CD14-positive monocyte (primary cell): ENCODE measurements at regions not wholly inside any gene's neighbourhood (a gene's known extent, or its start where the extent isn't known, plus 50 kb on each side); places are given as distances from the start of the nearest gene placed in this dataset.

Source experiments
- DNase-seq, 3 donors: peaks; one replicate each; pipeline ENCODE4 v3.0.0-alpha.2; 2011 to 2022
- H2AFZ ChIP-seq: 2 replicates; pipeline ENCODE4 v1.6.0; 2012; ENCODE audit warnings: mild to moderate bottlenecking, low read depth, low read length, inconsistent platforms; ENCODE audit not compliant: insufficient read depth, poor library complexity, severe bottlenecking
- H3K27ac ChIP-seq, 2 donors: 1 replicate in 1 of 2; 2 replicates in 1 of 2; pipeline ENCODE4 v1.5.1; 2012 to 2013; ENCODE audit warnings: low read length in 2 of 2, control low read depth in 1 of 2, inconsistent platforms in 1 of 2, low read depth in 1 of 2, mild to moderate bottlenecking in 1 of 2
- H3K27me3 ChIP-seq, 2 donors: one replicate each; pipeline versions ENCODE4 v1.6.0 to v1.6.1; 2011 to 2013; ENCODE audit warnings: low read length in 2 of 2; ENCODE audit not compliant: control insufficient read depth in 2 of 2, insufficient read depth in 2 of 2
- H3K36me3 ChIP-seq, 2 donors: replicated peaks in 1 of 2; 1 replicate in 1 of 2; 2 replicates in 1 of 2; pipeline versions ENCODE4 v1.5.1 to v1.6.1; 2012 to 2013; ENCODE audit warnings: low read length in 2 of 2, control low read depth in 1 of 2, inconsistent platforms in 1 of 2, mild to moderate bottlenecking in 1 of 2; ENCODE audit not compliant: insufficient read depth in 2 of 2, control insufficient read depth in 1 of 2
- H3K4me1 ChIP-seq, 2 donors: 1 replicate in 1 of 2; 2 replicates in 1 of 2; pipeline versions ENCODE4 v1.5.1 to v1.6.1; 2012 to 2013; ENCODE audit warnings: low read length in 2 of 2, control low read depth in 1 of 2, inconsistent platforms in 1 of 2, mild to moderate bottlenecking in 1 of 2, moderate library complexity in 1 of 2; ENCODE audit not compliant: insufficient read depth in 2 of 2, control insufficient read depth in 1 of 2
- H3K4me2 ChIP-seq: replicated peaks from 2 replicates; pipeline ENCODE3; 2012; ENCODE audit warnings: low read length, moderate library complexity, mild to moderate bottlenecking; ENCODE audit not compliant: poor library complexity, severe bottlenecking; ENCODE audit errors: extremely low read depth
- H3K4me3 ChIP-seq, 3 experiments: fragments of 200-600 bp in 1 of 3; sonication (generic) in 1 of 3; replicated peaks in 1 of 3; 1 replicate in 2 of 3; 2 replicates in 1 of 3; pipeline ENCODE4 v1.5.1; 2011 to 2013; ENCODE audit warnings: low read length in 3 of 3, mild to moderate bottlenecking in 3 of 3, control low read depth in 2 of 3, low read depth in 2 of 3, inconsistent platforms in 1 of 3, moderate library complexity in 1 of 3
- H3K79me2 ChIP-seq: 2 replicates; pipeline ENCODE4 v1.6.0; 2012; ENCODE audit warnings: mild to moderate bottlenecking, control low read depth, inconsistent platforms, low read length, moderate library complexity; ENCODE audit not compliant: insufficient read depth
- H3K9ac ChIP-seq: 2 replicates; pipeline ENCODE4 v1.6.0; 2017; ENCODE audit warnings: low read length, mild to moderate bottlenecking; ENCODE audit not compliant: insufficient read depth, poor library complexity, severe bottlenecking
- H3K9me3 ChIP-seq, 2 donors: replicated peaks in 1 of 2; 1 replicate in 1 of 2; 2 replicates in 1 of 2; pipeline versions ENCODE4 v1.5.1 to v1.6.1; 2012 to 2013; ENCODE audit warnings: low read length in 2 of 2, control low read depth in 1 of 2; ENCODE audit not compliant: control insufficient read depth in 1 of 2, insufficient read depth in 1 of 2
- H4K20me1 ChIP-seq: 2 replicates; pipeline ENCODE4 v1.6.0; 2012; ENCODE audit warnings: mild to moderate bottlenecking, low read length, control low read depth, moderate library complexity; ENCODE audit not compliant: insufficient read depth
- H3K27ac Mint-ChIP-seq, 7 donors: one replicate each; pipeline ENCODE4 v1.8.0; 2020; ENCODE audit warnings: mild to moderate bottlenecking in 7 of 7, mixed read lengths in 7 of 7, moderate library complexity in 6 of 7, inconsistent platforms in 2 of 7
- H3K27me3 Mint-ChIP-seq, 3 donors: one replicate each; pipeline ENCODE4 v1.8.0; 2021 to 2022; ENCODE audit warnings: low read depth in 3 of 3, mild to moderate bottlenecking in 3 of 3, mixed read lengths in 3 of 3, moderate library complexity in 3 of 3, inconsistent platforms in 1 of 3
- H3K36me3 Mint-ChIP-seq, 2 donors: one replicate each; pipeline ENCODE4 v1.8.0; 2020; ENCODE audit warnings: mixed read lengths in 2 of 2, inconsistent platforms in 1 of 2, mild to moderate bottlenecking in 1 of 2
- H3K4me1 Mint-ChIP-seq: one replicate; pipeline ENCODE4 v1.8.0; 2020; ENCODE audit warnings: mild to moderate bottlenecking, mixed read lengths
- H3K4me3 Mint-ChIP-seq, 2 donors: one replicate each; pipeline ENCODE4 v1.8.0; 2020; ENCODE audit warnings: mild to moderate bottlenecking in 2 of 2, mixed read lengths in 2 of 2, moderate library complexity in 1 of 2
- H3K9me3 Mint-ChIP-seq, 7 donors: one replicate each; pipeline ENCODE4 v1.8.0; 2020 to 2022; ENCODE audit warnings: mixed read lengths in 7 of 7, mild to moderate bottlenecking in 6 of 7, moderate library complexity in 6 of 7, inconsistent platforms in 2 of 7
- WGBS: methylation state at CpG from one replicate; pipeline ENCODE4 v1.1.5; 2013; ENCODE audit warnings: missing lambda C conversion rate; ENCODE audit not compliant: insufficient coverage; 5-methylcytosine and 5-hydroxymethylcytosine counted together
- intact Hi-C, 2 donors: fragments of 100-400 bp; cut with micrococcal nuclease; formaldehyde crosslinking; loops; one replicate each; pipeline versions ENCODE4 v1.15.0 to v1.15.1; 2023
- TF ChIP-seq, protein P1 (sequence below): fragments of 200-600 bp; IDR thresholded peaks from one replicate; pipeline ENCODE4 v1.8.0; 2022; ENCODE audit warnings: antibody characterized with exemption, mild to moderate bottlenecking

DNA sequence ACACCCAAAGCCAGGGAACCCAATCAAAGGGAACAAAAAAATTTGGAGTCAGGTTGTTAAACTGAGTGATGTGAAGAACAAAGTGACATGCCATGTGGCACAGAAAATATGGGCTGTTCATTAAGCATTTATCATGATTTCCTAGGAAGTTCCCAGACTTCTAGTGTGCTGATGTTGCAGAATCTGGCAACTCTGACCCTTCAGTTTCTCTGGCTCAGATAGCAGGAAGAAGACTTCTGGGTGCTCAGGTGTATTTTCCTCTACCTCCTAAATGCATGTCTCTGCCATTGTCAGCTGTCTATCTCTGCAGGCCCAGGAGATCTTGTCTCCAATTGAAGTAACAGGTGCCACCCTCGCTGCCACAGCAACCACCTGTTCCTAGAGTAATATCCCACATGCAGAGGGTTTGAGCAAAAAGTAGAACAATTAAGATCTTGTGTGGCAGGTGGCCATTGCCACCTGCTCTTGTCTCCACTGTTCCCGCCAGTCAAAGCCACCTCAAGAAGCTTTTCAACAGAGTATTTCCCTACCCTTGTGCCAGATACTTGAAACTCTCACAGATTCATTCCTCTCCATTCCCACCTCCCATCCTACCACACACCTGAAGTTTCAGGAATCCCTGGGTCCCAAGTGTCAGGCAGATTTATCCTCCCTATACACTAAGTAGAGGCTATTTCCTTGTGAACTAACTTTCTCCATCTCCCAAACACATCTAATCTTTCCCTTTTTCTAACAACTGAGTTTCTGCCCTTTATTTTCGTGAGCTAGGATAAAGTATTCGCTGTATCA lies 533.7 kb upstream of the CHAC2 start:
- no peaks in the 10 kb centered on the region for H3K9me3 Mint-ChIP-seq
- Histone ChIP-seq H3K27me3 (no peaks in the 10 kb centered on the region), H2AFZ (no peak overlapping the region), H3K4me3 (no peak overlapping the region), H3K9ac (no peak overlapping the region), H3K27ac (no peak overlapping the region), H3K9me3 (no peaks in the 10 kb centered on the region), H3K4me1 (no peaks in the 10 kb centered on the region), H4K20me1 (no peaks in the 10 kb centered on the region), H3K4me2 (no peak overlapping the region), H3K79me2 (no peaks in the 10 kb centered on the region), H3K36me3 (no peaks in the 10 kb centered on the region)
- H3K27me3 Mint-ChIP-seq: no peaks in the 10 kb centered on the region
- WGBS: 100% methylated on average over 1 of the region's 4 CpGs
- no peak for DNase-seq
- TF ChIP-seq, protein P1, sequence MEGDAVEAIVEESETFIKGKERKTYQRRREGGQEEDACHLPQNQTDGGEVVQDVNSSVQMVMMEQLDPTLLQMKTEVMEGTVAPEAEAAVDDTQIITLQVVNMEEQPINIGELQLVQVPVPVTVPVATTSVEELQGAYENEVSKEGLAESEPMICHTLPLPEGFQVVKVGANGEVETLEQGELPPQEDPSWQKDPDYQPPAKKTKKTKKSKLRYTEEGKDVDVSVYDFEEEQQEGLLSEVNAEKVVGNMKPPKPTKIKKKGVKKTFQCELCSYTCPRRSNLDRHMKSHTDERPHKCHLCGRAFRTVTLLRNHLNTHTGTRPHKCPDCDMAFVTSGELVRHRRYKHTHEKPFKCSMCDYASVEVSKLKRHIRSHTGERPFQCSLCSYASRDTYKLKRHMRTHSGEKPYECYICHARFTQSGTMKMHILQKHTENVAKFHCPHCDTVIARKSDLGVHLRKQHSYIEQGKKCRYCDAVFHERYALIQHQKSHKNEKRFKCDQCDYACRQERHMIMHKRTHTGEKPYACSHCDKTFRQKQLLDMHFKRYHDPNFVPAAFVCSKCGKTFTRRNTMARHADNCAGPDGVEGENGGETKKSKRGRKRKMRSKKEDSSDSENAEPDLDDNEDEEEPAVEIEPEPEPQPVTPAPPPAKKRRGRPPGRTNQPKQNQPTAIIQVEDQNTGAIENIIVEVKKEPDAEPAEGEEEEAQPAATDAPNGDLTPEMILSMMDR: no peak
- no peak overlapping the region for H3K4me3 Mint-ChIP-seq
- H3K36me3 Mint-ChIP-seq: no peaks in the 10 kb centered on the region
- no peaks in the 10 kb centered on the region for H3K4me1 Mint-ChIP-seq
- H3K27ac Mint-ChIP-seq: no peak overlapping the region
- intact Hi-C loops: no loop called here

DNA sequence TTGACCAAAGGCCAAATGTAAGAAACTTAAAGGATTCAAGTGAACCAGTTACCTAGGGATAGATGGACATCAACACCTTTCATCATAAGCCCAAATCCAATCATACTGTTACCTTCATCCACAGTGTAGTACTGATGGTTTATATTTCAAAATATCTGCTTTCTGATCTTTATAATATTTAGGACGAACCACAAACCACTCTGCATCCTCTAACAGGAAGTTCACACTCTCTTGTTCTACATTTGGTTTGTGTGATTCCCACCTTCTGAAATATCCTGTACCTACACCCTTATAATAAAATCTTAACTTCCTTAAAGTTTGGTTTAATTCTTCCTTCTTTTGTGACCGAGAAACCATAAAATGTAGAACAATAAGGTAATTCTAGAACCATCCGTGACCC lies 535.7 kb upstream of the CHAC2 start:
- no peak overlapping the region for H3K4me3 Mint-ChIP-seq
- H3K27me3 Mint-ChIP-seq: peaks cover 0 to 2% (median 2%) of the 10 kb centered on the region in 3 donors
- H3K27me3 ChIP-seq: no peaks in the 10 kb centered on the region
- H4K20me1 ChIP-seq: no peaks in the 10 kb centered on the region
- no peaks in the 10 kb centered on the region for H3K79me2 ChIP-seq
- no peak for DNase-seq
- no peak overlapping the region for H2AFZ ChIP-seq
- no peak overlapping the region for H3K4me2 ChIP-seq
- intact Hi-C loops: no loop called here
- no peaks in the 10 kb centered on the region for H3K4me1 ChIP-seq
- no peak overlapping the region for H3K4me3 ChIP-seq
- no peaks in the 10 kb centered on the region for H3K36me3 Mint-ChIP-seq
- WGBS: no CpG with 5 or more reads among the region's 3 CpGs
- TF ChIP-seq, protein P1: no peak
- H3K9me3 ChIP-seq: no peaks in the 10 kb centered on the region
- no peaks in the 10 kb centered on the region for H3K4me1 Mint-ChIP-seq
- H3K36me3 ChIP-seq: no peaks in the 10 kb centered on the region
- no peak overlapping the region for H3K9ac ChIP-seq
- H3K27ac Mint-ChIP-seq: no peak overlapping the region
- H3K9me3 Mint-ChIP-seq: no peaks in the 10 kb centered on the region
- no peak overlapping the region for H3K27ac ChIP-seq
